ENCODE measurements at regions not wholly inside any gene's neighbourhood (a gene's known extent, or its start where the extent isn't known, plus 50 kb on each side); places are given as distances from the start of the nearest gene placed in this dataset.
"Not testable (repeated sequence)": the region's sequence is repeated elsewhere in the genome, so short reads cannot be mapped to it uniquely, and the experiment has no call there.

GRCh38 chr3:118641608-118642007, 393.0 kb downstream of the IGSF11 start:
- peak; percentile 66 for DNase-seq

DNA sequence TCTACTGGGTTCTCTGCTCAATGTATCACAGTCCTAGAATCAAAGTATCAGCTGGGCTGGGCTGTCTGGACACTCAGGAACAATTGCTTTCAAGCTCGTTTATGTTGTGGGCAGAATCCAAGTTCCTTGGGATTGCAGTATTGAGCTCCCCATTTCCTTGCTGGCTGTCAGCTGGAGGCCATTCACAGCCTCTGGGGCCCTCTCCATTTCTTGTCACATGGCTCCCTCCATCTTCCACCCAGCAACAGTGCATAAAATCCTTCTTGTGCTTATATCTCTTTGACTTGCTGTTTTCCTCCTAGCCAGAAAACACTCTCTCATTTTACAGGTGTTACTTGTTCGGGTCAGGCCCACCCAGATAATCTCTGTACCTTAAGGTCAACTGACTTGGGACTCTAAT, 363.5 kb downstream of the IGSF11 start:
- no peak for DNase-seq

GRCh38 chr3:118675305-118675704, 359.3 kb downstream of the IGSF11 start:
- no peak for DNase-seq

DNA sequence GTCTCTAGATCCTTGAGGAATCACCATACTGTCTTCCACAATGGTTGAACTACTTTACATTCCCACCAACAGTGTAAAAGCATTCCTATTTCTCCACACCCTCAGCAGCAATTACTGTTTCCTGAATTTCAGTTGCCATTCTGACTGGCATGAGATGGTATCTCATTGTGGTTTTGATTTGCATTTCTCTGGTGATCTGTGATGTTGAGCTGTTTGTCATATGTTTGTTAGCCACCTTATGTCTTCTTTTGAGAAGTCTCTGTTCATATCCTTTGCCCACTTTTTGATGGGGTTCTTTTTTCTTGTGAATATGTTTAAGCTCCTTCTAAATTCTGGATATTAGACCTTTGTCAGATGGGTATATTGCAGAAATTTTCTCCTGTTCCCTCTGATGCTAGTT, 356.0 kb downstream of the IGSF11 start:
- not testable (repeated sequence) for DNase-seq

GRCh38 chr3:118682921-118683320, 351.7 kb downstream of the IGSF11 start:
- DNase-seq: no peak

DNA sequence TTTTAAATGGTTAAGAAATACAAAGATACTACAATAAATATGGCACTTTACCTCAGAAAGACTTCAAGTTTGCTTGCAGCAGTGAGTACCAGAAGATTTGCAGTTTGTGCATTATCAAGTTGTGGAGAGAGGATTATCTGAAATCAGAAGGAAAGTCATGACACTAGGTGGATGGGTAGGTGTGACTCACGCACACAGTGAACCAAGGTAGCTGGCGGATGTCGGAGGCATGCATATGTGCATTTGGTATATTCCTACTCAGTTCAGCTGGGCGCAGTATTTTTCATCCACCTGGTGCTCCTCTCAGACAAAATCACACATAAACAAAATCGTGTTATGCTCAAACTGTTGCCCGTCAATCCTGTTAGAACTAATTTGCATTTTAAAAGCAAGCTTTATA, 351.0 kb downstream of the IGSF11 start:
- DNase-seq: no peak

DNA sequence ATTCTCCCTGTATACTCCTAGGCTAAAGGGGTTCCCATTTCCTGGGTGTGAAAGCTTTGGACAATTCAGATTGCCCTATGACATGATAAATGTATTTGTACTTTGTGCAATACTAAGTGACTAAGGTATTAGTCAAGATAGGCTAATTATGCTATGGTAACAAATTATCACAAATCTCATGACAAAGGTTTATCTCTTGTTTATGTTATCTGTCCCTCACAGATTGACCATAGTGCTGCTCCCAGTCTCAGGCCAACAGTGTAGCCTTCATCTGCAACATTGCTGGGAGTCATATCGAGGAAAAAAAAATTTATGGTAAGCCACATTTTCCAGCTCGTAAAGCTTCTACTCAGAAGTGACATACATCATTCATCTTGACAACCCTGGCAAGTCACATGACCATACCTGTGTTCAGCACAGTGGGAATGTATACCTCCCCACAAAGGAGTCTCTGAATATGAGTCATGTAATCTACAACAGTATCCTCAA, 346.2 kb downstream of the IGSF11 start:
- no peak for DNase-seq

DNA sequence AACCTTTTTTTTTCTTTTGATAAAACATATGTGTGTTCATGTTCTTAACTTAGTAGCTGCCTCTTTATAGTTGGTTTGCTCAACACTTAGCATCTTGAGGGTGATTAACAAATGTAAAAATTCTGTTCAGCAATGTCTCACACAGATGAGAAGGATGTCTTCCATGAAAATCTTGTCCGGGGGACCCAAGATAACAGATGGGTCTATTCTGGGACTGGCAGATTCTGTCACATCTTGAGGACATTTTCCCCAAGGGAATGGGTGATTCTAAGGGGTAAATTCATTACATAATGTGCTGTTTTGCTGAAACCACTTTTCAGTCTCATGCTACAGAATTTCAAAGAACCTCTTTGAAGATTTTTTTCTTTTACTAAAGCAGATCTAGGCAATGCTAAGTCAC, 342.2 kb downstream of the IGSF11 start:
- no peak for DNase-seq

DNA sequence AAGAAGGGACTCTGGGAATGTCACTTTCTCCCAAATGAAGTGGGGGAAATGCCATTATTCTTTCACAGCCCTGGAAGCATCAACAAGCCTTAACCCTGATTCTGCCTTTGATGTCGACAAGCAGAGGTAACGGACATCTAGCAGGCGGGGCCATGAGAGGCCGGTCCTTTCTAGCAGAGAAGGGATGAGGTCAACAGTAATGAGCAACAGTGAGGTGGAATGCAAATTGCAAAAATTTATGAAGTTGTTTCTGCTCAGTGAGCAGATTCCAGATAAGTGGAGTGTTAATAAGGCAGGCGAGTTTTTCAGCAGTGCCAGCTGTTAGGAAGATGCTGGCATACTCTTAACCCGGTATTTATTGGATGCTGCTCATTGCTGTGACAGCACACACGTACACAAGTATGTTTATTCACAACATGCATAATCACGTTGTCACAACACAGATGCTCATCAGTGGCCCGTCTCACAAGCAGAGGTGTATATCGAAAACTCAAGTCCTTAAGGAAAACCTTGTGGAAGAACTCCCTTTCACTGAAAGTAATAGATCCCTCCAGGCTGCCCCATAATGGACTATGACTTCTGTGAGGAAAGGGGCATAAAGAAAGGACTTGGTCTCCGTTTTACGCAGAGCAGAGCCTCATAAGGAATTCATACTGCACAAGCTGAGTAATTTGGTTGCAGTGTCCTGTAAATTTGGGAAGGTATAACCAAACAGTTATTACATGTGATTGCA, 329.0 kb downstream of the IGSF11 start:
- no peak for DNase-seq

DNA sequence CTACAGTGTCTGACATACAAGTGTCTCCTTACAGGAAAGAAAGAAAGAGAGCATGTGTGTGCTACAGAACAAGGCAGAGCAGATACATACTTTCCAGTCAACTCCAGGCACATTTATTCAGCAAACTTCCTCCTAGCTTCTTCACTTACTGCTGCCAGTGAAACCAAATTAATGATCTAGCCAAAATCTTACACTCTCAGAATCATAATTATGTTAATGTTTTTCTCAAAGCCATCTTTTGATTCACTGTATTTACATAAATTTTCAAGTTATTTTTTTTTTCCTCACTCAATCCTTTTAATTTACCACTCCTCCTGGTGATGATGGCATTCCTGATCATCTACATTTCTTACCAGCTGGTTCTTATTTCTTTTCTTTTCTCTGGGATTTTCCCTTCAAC, 326.7 kb downstream of the IGSF11 start:
- DNase-seq: no peak

DNA sequence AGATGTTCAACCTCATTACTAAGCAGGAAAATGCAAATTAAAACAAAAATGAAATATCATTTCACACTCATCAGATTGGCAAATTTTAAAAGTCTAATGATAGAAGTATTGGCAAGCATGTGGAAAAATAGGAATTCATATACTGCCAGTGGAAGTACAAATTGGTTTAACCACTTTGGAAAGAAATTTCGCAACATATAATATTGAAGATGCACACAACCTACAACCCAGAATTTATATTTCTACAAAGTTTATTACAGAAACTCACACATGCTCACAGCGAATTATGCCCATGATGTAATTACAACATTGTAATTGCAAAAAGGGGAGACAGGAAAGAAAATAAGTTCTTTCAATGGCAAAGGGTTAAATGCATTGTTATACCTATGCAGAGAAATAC, 324.1 kb downstream of the IGSF11 start:
- DNase-seq: no peak

DNA sequence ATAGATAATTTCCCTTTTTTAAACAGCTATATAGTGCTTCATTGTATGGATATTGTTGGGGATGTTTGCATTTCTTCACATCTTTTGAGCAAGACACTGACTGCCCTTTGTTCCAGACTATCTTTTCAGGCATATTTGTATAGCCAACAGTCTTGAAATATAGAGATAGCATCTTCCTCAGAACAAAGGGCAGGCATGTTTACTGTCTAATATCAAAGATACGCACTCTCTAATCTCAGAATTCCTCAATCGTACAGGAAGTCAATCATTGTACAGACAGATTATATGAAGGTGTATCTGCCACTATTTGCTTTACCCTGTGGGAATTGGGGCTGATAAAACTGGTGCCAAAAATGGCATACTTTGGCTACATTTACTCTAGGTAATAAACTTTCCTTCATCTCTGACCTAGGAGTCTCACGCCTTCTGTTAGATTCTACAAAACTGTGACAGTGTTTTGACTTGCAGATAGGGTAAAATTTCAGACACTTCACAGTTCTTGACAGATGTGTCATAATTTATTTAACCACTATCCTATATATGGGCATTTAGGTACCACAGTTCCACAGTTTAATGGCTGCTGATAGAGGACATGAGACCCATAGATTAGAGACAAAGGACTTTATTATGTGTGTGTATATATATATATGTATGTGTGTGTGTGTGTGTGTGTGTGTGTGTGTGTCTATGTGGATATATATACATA, 321.0 kb downstream of the IGSF11 start:
- DNase-seq: no peak

GRCh38 chr3:118714800-118715199, 319.8 kb downstream of the IGSF11 start:
- DNase-seq: no peak

DNA sequence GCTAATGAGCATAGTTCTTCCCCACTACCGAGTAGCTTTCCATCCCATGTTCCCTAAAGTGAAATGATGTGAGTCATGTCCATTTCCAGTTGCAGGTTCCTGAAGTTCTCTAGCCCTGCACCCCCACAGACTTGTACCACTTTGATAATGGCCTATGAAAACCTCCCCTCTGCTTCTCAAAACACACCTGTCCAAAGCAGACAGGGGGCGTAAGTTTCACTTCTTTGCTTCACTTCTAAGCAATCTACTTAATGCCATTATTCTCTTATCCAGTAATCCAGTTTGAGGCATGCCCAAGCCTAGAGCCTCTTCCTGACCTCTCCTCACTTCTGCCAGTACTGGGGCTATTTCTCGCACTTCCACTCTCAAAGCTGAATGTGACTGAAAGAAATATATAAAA, 305.1 kb downstream of the IGSF11 start:
- no peak for DNase-seq

DNA sequence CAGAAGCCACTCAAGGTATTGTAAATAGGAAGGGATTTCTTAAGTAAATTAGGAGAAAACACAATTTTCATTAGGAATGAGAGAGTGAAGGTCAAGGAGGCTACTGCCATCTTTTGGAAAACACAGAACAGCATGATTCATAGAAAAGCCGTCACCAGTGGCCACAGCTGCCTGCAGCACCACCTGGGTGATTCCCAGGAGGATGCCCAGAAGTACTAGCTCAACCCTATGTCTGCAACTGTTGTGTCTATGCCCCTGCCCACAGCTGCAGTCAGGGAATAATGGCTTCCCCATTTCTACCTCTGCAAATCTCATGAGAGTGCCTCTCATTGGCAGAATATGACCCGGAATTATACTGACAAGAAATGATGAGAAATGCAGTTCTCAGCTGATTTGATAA, 300.0 kb downstream of the IGSF11 start:
- no peak for DNase-seq

DNA sequence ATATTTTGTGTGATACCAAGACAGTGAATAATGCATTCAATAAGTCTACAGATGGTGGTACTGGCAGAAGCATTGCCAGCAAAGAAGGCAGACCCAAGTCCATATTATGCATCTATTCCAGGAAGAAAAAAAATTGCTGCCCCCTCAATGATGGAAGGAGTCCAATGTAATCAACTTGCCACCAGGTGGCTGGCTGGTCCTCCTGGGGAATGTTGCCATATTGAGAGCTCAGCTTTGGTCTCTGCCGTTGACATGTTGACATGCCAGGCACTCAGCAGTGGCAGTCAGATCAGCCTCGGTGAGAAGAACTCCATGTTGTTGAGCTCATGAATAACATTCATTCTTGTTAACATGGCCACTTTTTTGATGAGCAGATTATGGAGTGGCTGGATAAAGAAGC, 298.5 kb downstream of the IGSF11 start:
- DNase-seq: no peak

DNA sequence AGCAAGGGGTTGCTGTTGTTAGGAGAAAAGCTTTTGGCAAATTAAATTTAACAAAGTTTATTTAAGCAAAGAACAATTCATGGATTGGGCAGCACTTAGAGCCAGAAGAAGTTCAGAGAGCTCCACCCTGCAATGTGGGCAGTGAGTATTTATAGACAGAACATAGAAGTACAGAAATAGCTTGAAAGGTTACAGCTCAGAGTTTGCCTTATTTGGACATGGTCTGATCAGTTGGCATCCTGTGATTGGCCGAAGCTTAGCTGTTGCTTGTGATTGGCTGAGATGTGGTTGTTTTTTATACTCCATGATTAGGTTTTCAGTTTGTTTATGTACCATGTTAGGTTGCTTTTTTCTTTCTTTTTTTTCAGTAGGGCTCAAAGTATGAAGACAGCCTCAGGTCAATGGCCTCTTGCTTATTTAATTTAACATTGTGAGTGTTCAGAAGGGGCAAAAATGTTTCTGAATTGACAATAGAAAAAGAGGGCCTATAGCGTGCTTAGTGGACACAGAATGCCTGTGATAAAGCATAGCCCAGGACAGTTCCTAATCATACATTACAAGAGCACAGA, 293.8 kb downstream of the IGSF11 start:
- DNase-seq: no peak

- DNase-seq: no peak
Measured at GRCh38 chr3:118742760-118743159, 291.9 kb downstream of the IGSF11 start.

DNA sequence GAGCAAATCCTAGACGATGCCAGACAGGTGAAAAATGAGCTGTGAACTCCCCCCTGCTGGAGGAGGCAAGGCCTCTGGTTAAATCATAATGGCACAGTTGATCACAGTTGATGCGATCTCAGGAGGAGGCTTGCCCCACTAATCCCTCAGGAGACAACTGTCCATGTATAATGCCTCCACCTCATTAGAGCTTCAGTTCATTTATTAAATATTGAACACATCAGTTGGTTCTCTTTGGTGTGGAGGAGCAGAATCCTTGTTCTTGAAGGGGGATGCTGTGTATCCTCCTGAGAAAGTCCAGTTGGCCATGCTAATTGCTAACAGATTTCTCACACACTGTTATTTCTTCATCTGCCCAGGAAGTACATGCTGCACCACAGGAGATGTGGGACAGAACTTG, 290.5 kb downstream of the IGSF11 start:
- no peak for DNase-seq

DNA sequence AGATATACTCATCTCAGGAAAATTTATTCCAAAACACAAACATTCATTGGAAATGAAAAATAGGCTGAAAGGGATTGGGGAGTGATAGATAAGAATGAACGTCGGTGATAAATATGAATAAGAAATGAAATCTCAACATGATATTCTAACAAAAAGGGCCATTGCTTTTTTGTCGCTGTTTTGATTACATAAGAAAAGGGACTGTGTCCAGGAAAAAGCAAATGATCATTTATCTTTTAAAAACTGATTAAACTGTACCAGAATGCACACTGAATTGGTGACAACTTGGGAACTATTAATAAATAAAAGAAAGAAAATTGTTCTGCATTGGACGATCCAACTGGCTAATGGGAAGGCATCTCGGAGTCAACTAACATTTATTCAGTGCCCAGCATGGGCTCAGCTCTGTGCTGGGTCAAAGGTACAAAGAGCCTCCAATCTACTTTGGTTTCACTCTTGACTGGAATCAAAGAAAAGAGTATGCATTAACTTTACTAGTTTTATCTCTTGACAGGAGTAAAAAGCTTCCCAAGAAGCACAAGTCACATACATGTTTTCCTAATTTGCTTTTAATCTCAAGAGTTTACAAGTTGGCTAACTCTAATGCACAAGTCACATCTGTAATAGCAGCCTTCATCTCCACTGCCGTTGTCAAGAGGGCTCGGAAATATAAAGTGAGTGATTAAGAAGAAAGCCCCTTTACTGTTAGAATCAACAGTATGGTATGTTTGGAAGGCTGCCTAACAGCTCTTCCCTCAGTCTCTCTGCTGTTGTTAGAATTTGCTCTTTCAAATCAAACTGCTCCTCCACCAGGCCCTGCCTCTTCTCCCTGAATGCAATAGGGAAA, 280.0 kb downstream of the IGSF11 start:
- no peak for DNase-seq

GRCh38 chr3:118755253-118755801, 279.3 kb downstream of the IGSF11 start:
- no peak for DNase-seq

DNA sequence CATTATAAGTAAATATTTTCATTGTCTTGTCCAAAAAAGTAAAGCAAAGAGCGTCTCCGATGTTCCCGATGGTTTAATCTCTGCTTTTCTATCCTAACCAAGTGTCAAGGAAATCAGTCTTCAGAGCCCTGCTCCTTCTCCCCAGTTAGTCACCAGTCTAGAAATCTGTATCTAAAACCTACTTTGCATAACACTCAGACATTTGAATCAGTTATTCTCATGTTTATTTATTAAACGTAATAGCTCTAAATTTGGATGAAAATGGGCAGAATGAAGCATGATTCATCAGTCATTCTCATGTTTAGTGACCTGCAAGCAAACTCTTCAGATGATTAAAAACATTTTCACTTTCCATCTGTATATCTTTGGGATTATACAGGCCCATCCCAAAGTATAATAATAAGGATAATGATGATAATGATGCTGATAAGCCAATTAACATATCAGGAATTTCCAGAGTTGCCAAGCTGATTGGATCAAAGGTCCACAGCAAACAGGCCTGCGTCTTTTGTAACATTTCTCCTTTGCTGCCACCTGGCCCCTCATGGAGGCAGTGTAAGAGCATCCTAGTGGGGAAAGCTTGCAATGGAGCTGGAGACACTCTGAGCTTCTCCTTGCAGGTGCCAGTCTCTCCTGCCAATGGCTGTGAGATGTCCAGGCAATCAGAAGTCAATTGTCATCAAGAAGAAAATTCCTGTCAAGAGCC, 273.9 kb downstream of the IGSF11 start:
- no peak for DNase-seq

GRCh38 chr3:118761291-118761606, 273.4 kb downstream of the IGSF11 start:
- no peak for DNase-seq
